ENCODE measurements at regions not wholly inside any gene's neighbourhood (a gene's known extent, or its start where the extent isn't known, plus 50 kb on each side); places are given as distances from the start of the nearest gene placed in this dataset.
"Not testable (repeated sequence)": the region's sequence is repeated elsewhere in the genome, so short reads cannot be mapped to it uniquely, and the experiment has no call there.

- intact Hi-C loops (cut with micrococcal nuclease): no loop called here
Measured at GRCh38 chrX:47776292-47777006, 60.3 kb upstream of the ZNF81 start.

- intact Hi-C loops (cut with micrococcal nuclease): no loop called here
Measured at GRCh38 chrX:47772764-47773163, 63.9 kb upstream of the ZNF81 start.

- intact Hi-C loops (cut with micrococcal nuclease): no loop called here
Measured at GRCh38 chrX:47771473-47771872, 65.2 kb upstream of the ZNF81 start.

GRCh38 chrX:47762826-47763225 lies 73.9 kb upstream of the ZNF81 start:
- intact Hi-C loops (cut with micrococcal nuclease): not testable (repeated sequence)

- intact Hi-C loops (cut with micrococcal nuclease): loop anchor here (10.0 kb wide), 1 partner anchor 188 kb away; the partner anchor contains the start of gene ARAF
Measured at GRCh38 chrX:47752685-47753084, 84.0 kb upstream of the ZNF81 start.

- intact Hi-C loops (cut with micrococcal nuclease): loop anchor here (10.0 kb wide), 1 partner anchor 187 kb away; the partner anchor contains the start of gene ARAF
Measured at GRCh38 chrX:47751670-47752069, 85.0 kb upstream of the ZNF81 start.

GRCh38 chrX:47749185-47749967 lies 87.3 kb upstream of the ZNF81 start:
- intact Hi-C loops (cut with micrococcal nuclease): no loop called here

- intact Hi-C loops (cut with micrococcal nuclease): no loop called here
Measured at GRCh38 chrX:47748576-47748975, 88.1 kb upstream of the ZNF81 start.

- intact Hi-C loops (cut with micrococcal nuclease): no loop called here
Measured at GRCh38 chrX:47746446-47746845, 87.5 kb upstream of the UXT start.

GRCh38 chrX:47745416-47745815 lies 86.4 kb upstream of the UXT start:
- intact Hi-C loops (cut with micrococcal nuclease): no loop called here

- intact Hi-C loops (cut with micrococcal nuclease): no loop called here
Measured at GRCh38 chrX:47743504-47743903, 84.5 kb upstream of the UXT start.

- intact Hi-C loops (cut with micrococcal nuclease): not testable (repeated sequence)
Measured at GRCh38 chrX:47738870-47739269, 79.9 kb upstream of the UXT start.

GRCh38 chrX:47723689-47724088 lies 64.7 kb upstream of the UXT start:
- intact Hi-C loops (cut with micrococcal nuclease): loop anchor here (5.0 kb wide), 1 partner anchor 161 kb away; the partner anchor contains the start of gene ARAF

- intact Hi-C loops (cut with micrococcal nuclease): loop anchor here (5.0 kb wide), 1 partner anchor 161 kb away; the partner anchor contains the start of gene ARAF
Measured at GRCh38 chrX:47723083-47723482, 64.1 kb upstream of the UXT start.

GRCh38 chrX:47722260-47722659 lies 63.3 kb upstream of the UXT start:
- intact Hi-C loops (cut with micrococcal nuclease): loop anchor here (5.0 kb wide), 1 partner anchor 160 kb away; the partner anchor contains the start of gene ARAF

- intact Hi-C loops (cut with micrococcal nuclease): not testable (repeated sequence)
Measured at GRCh38 chrX:47715078-47715477, 56.1 kb upstream of the UXT start.

GRCh38 chrX:47712675-47713074 lies 53.7 kb upstream of the UXT start:
- intact Hi-C loops (cut with micrococcal nuclease): not testable (repeated sequence)

- intact Hi-C loops (cut with micrococcal nuclease): no loop called here
Measured at GRCh38 chrX:47710252-47710651, 51.3 kb upstream of the UXT start.
